NCI-H526 (cell line): ENCODE measurements at regions not wholly inside any gene's neighbourhood (a gene's known extent, or its start where the extent isn't known, plus 50 kb on each side); places are given as distances from the start of the nearest gene placed in this dataset.

Source experiments
- DNase-seq, 2 experiments: peaks; one replicate each; lab custom pipeline; 2025; lab: John Stamatoyannopoulos, UW

- no peak for DNase-seq
Measured at GRCh38 chr13:47114030-47114429, 217.2 kb upstream of the HTR2A start.

GRCh38 chr13:47112903-47113299 is 216.0 kb upstream of the HTR2A start:
- no peak for DNase-seq

GRCh38 chr13:47112205-47112902 is 215.5 kb upstream of the HTR2A start:
- no peak for DNase-seq

- DNase-seq: no peak
Measured at GRCh38 chr13:47111499-47111898, 214.6 kb upstream of the HTR2A start.

GRCh38 chr13:47110833-47111240 is 214.0 kb upstream of the HTR2A start:
- DNase-seq: no peak

GRCh38 chr13:47110141-47110540 is 213.3 kb upstream of the HTR2A start:
- no peak for DNase-seq

- no peak for DNase-seq
Measured at GRCh38 chr13:47109028-47109427, 212.2 kb upstream of the HTR2A start.

GRCh38 chr13:47100214-47100853 is 203.5 kb upstream of the HTR2A start:
- peak in 1 of 2 experiments; percentile 15 for DNase-seq

- DNase-seq: no peak
Measured at GRCh38 chr13:47094734-47095434, 198.0 kb upstream of the HTR2A start.

- no peak for DNase-seq
Measured at GRCh38 chr13:47092202-47092601, 195.3 kb upstream of the HTR2A start.

GRCh38 chr13:47087841-47088240 is 191.0 kb upstream of the HTR2A start:
- no peak for DNase-seq

- no peak for DNase-seq
Measured at GRCh38 chr13:47087241-47087640, 190.4 kb upstream of the HTR2A start.

- no peak for DNase-seq
Measured at GRCh38 chr13:47085346-47085745, 188.5 kb upstream of the HTR2A start.

- DNase-seq: no peak
Measured at GRCh38 chr13:47081850-47082249, 185.0 kb upstream of the HTR2A start.

GRCh38 chr13:47081246-47081645 is 184.4 kb upstream of the HTR2A start:
- DNase-seq: no peak

GRCh38 chr13:47080621-47081020 is 183.8 kb upstream of the HTR2A start:
- DNase-seq: no peak

- DNase-seq: no peak
Measured at GRCh38 chr13:47076500-47076899, 179.6 kb upstream of the HTR2A start.

GRCh38 chr13:47069133-47069532 is 172.3 kb upstream of the HTR2A start:
- no peak for DNase-seq

GRCh38 chr13:47067306-47067705 is 170.5 kb upstream of the HTR2A start:
- no peak for DNase-seq

GRCh38 chr13:47066226-47066625 is 169.4 kb upstream of the HTR2A start:
- no peak for DNase-seq

- DNase-seq: no peak
Measured at GRCh38 chr13:47064381-47064780, 167.5 kb upstream of the HTR2A start.

- DNase-seq: no peak
Measured at GRCh38 chr13:47049276-47049989, 152.6 kb upstream of the HTR2A start.

- DNase-seq: no peak
Measured at GRCh38 chr13:47046706-47047105, 149.9 kb upstream of the HTR2A start.
